Type B pancreatic cell (in vitro differentiated cells): ENCODE measurements at regions not wholly inside any gene's neighbourhood (a gene's known extent, or its start where the extent isn't known, plus 50 kb on each side); places are given as distances from the start of the nearest gene placed in this dataset.

Experiments used
- DNase-seq: peaks from one replicate; pipeline ENCODE4 v3.0.0; 2021; ENCODE audit warnings: mixed read lengths; ENCODE audit not compliant: unreplicated experiment; ENCODE audit errors: extremely low spot score
- H3K27ac Mint-ChIP-seq: 2 replicates; pipeline ENCODE4 v1.8.0; 2021; ENCODE audit warnings: mild to moderate bottlenecking, mixed read lengths
- H3K27me3 Mint-ChIP-seq: 2 replicates; pipeline ENCODE4 v1.8.0; 2021; ENCODE audit warnings: mixed read lengths
- H3K36me3 Mint-ChIP-seq: 2 replicates; pipeline ENCODE4 v1.8.0; 2021; ENCODE audit warnings: mixed read lengths
- H3K4me1 Mint-ChIP-seq: one replicate; pipeline ENCODE4 v1.8.0; 2021; ENCODE audit warnings: mixed read lengths; ENCODE audit not compliant: unreplicated experiment
- H3K4me3 Mint-ChIP-seq: 2 replicates; pipeline ENCODE4 v1.8.0; 2021; ENCODE audit warnings: mild to moderate bottlenecking, mixed read lengths
- H3K9me3 Mint-ChIP-seq: 2 replicates; pipeline ENCODE4 v1.8.0; 2021; ENCODE audit warnings: mixed read lengths
- TF ChIP-seq, protein P1 (sequence below): fragments of 200-600 bp; sonication (generic); conservative IDR thresholded peaks from 2 replicates; pipeline ENCODE4 v1.5.0; 2021; ENCODE audit warnings: antibody characterized with exemption, mild to moderate bottlenecking

DNA sequence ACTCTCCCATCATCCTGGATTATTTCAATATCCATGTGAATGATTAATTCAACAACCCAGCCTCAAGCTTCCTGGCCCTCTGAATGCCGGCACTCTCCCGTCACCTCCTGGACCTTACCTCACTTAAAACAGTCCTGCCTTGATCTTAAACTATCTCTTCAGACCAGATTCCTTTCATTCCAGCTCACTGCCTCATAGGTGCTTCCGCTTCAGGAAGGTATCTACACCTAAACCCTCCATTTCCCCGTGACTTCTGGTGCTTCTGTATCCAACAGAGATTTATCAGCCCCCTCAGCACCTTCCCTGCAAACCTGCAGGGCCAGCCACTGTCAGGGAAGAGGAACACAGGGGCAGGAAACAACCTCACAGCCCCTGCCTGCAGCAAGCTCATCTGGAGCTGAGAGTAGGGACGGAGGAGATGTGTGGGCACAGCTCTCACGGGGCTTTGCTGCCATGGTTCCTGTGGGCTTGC is 98.9 kb upstream of the TJP1 start:
- peak overlapping the region; percentile 40 for H3K4me3 Mint-ChIP-seq
- H3K27ac Mint-ChIP-seq: peak overlapping the region; percentile 75
- TF ChIP-seq, protein P1, sequence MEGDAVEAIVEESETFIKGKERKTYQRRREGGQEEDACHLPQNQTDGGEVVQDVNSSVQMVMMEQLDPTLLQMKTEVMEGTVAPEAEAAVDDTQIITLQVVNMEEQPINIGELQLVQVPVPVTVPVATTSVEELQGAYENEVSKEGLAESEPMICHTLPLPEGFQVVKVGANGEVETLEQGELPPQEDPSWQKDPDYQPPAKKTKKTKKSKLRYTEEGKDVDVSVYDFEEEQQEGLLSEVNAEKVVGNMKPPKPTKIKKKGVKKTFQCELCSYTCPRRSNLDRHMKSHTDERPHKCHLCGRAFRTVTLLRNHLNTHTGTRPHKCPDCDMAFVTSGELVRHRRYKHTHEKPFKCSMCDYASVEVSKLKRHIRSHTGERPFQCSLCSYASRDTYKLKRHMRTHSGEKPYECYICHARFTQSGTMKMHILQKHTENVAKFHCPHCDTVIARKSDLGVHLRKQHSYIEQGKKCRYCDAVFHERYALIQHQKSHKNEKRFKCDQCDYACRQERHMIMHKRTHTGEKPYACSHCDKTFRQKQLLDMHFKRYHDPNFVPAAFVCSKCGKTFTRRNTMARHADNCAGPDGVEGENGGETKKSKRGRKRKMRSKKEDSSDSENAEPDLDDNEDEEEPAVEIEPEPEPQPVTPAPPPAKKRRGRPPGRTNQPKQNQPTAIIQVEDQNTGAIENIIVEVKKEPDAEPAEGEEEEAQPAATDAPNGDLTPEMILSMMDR: no peak
- H3K4me1 Mint-ChIP-seq: peaks cover 33% of the 10 kb centered on the region
- H3K36me3 Mint-ChIP-seq: no peaks in the 10 kb centered on the region
- DNase-seq: peak; percentile 50
- no peaks in the 10 kb centered on the region for H3K9me3 Mint-ChIP-seq
- H3K27me3 Mint-ChIP-seq: no peaks in the 10 kb centered on the region

DNA sequence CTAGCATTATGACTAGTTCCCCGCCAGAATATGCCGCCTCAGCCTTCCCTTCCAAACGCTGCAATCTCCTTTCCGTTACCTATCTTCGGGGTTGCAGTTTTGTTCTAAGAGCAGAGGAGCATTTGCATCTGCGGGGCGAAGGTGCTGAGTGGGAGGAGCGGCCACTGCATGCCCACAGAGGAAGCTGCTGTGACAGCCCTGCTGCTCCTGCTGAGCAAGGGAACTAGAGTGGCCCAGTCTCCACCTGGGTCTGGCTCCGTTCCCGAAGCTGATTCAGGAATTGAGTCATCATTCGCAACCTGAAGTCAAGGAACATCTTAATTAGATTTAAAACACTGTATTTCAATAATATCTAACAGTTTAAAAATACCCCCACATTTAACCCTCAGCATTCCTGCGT is 98.2 kb upstream of the TJP1 start:
- no peaks in the 10 kb centered on the region for H3K27me3 Mint-ChIP-seq
- no peaks in the 10 kb centered on the region for H3K9me3 Mint-ChIP-seq
- no peaks in the 10 kb centered on the region for H3K36me3 Mint-ChIP-seq
- DNase-seq: peak; percentile 62
- H3K27ac Mint-ChIP-seq: peak overlapping the region; percentile 75
- peaks cover 27% of the 10 kb centered on the region for H3K4me1 Mint-ChIP-seq
- TF ChIP-seq, protein P1: no peak
- H3K4me3 Mint-ChIP-seq: peak overlapping the region; percentile 24

DNA sequence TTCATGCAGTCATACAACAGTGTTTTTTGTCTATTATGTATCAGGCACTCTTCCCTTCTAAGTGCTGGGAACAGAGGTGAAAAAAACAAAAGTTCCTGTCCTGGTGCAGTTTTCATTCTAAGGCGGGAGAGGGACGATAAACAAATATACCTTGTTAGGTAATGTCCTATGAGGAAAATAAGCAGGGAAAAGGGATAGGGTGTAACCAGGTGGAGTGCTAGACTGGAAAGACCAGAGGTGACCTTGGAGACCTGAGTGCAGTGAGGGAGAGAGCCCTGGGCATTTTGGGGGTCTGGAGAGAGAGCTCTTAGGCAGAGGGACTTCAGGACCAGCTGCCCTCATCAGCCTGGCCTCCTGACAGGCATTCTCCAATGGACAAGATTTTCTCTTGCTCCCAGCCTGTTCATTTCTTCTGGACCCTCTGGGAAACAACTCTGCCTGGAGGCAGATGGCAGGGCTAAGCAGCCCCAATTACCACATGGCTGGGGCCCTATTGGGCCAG is 97.2 kb upstream of the TJP1 start:
- TF ChIP-seq, protein P1: no peak
- peaks cover 27% of the 10 kb centered on the region for H3K4me1 Mint-ChIP-seq

DNA sequence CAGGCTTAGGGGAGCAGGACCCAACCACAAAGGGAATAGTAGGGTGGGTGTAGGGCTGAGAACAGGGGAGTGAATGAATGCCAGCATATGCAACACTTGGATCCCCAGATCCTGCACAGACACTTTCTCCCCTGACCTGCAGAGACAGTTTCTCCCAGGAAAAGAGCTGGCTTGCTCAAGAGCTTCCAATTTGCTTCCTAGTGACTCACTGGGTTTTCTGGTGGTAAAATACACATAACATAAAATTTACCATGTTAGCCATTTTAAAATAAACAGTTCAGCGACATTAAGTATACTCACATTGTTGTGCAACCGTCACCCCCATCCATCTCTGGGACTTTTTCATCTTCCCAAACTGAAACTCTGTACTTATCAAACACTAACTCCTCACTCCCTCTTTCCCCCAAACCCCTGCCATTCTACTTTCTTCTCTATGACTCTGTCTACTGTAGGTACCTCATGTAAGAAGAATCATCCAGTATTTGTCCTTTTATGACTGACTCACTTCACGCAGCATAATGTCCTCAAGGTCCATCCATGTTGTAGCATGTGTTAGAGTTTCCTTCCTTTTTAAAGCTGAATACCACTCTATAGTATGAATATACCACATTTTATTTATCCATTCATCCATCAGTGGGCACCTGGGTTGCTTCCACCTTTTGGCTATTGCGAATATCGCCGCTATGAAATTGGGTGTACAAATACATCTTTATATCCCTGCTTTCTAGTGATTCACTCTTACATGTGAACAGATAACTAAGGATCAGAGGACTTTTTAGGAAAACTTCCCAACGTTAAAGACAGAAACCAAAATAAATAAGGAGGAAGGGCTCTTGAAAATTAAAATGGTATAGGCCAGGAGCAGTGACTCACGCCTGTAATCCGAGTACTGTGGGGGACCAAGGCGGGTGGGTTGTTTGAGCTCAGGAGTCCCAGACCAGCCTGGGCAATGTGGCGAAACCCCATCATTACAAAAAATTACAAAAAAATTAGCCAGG is 95.6 kb upstream of the TJP1 start:
- Mint-ChIP-seq H3K4me1 (peaks cover 38% of the 10 kb centered on the region), H3K36me3 (no peaks in the 10 kb centered on the region), H3K27ac (no peak overlapping the region), H3K9me3 (no peaks in the 10 kb centered on the region), H3K27me3 (no peaks in the 10 kb centered on the region), H3K4me3 (no peak overlapping the region)
- DNase-seq: no peak
- TF ChIP-seq, protein P1: no peak

More for the DNA sequence above, 97.2 kb upstream of the TJP1 start:
- Mint-ChIP-seq H3K27ac (no peak overlapping the region), H3K36me3 (no peaks in the 10 kb centered on the region), H3K4me3 (no peak overlapping the region), H3K27me3 (no peaks in the 10 kb centered on the region), H3K9me3 (no peaks in the 10 kb centered on the region)
- DNase-seq: no peak

DNA sequence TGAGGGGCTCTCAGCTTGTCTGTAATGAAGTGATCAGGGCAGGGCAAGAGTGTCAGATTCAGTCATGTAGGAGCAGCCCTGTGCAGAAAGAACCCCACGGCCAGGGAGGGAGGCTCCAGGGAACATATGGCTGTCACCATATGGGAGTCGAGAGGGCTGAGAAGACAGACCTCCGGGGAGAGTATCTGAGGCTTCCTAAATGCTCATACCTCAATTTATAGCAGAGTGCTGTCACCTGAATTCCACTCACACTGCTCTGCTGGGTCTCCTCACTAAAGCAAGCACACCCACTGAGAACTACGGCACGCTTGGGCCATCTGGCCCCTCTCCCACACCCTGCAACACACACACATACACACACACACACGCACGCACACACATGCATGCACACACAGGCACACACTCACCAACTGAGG is 92.3 kb upstream of the TJP1 start:
- H3K4me1 Mint-ChIP-seq: peaks cover 31% of the 10 kb centered on the region
- peak overlapping the region; percentile 13 for H3K4me3 Mint-ChIP-seq
- H3K36me3 Mint-ChIP-seq: no peaks in the 10 kb centered on the region
- H3K27me3 Mint-ChIP-seq: no peaks in the 10 kb centered on the region
- no peak for DNase-seq
- peaks cover 11% of the 10 kb centered on the region for H3K9me3 Mint-ChIP-seq
- H3K27ac Mint-ChIP-seq: peak overlapping the region; percentile 66
- TF ChIP-seq, protein P1: no peak
